Transverse colon (tissue), 4 donors: ENCODE measurements at regions not wholly inside any gene's neighbourhood (a gene's known extent, or its start where the extent isn't known, plus 50 kb on each side); places are given as distances from the start of the nearest gene placed in this dataset.
"Not testable (repeated sequence)": the region's sequence is repeated elsewhere in the genome, so short reads cannot be mapped to it uniquely, and the experiment has no call there.

Experiments
- DNase-seq: peaks from one replicate; pipeline ENCODE4 v3.0.0-alpha.2; 2019
- H3K27ac ChIP-seq, 4 donors: fragments of 200-600 bp; sonication (generic); 2 replicates each; pipeline ENCODE4 v1.5.1; 2016 to 2018; ENCODE audit warnings: inconsistent platforms in 4 of 4
- H3K27me3 ChIP-seq: fragments of 200-600 bp; sonication (generic); 2 replicates; pipeline ENCODE4 v1.5.1; 2017; ENCODE audit warnings: inconsistent platforms
- H3K36me3 ChIP-seq, 4 donors: fragments of 200-600 bp; sonication (generic); 2 replicates each; pipeline ENCODE4 v1.5.1; 2017 to 2019; ENCODE audit warnings: inconsistent platforms in 4 of 4
- H3K4me1 ChIP-seq, 4 donors: fragments of 200-600 bp; sonication (generic); 2 replicates each; pipeline ENCODE4 v1.5.1; 2017 to 2020; ENCODE audit warnings: inconsistent platforms in 4 of 4
- H3K4me3 ChIP-seq, 4 donors: fragments of 200-600 bp; sonication (generic); 1 replicate in 1 of 4; 2 replicates in 3 of 4; pipeline versions ENCODE4 v1.5.1 to v1.6.1; 2017 to 2019; ENCODE audit warnings: inconsistent platforms in 4 of 4
- H3K9me3 ChIP-seq, 2 donors: fragments of 200-600 bp; sonication (generic); 2 replicates each; pipeline ENCODE4 v1.5.1; 2017 to 2019; ENCODE audit warnings: inconsistent platforms in 2 of 2
- EP300 ChIP-seq: sonication (generic); formaldehyde crosslinking; IDR thresholded peaks from one replicate; pipeline ENCODE4 v1.6.1; 2017; ENCODE audit warnings: antibody characterized with exemption, low read depth
- POLR2A ChIP-seq: fragments of 450-650 bp; IDR thresholded peaks from one replicate; pipeline ENCODE4 v1.6.1; 2016; ENCODE audit warnings: antibody characterized with exemption, mild to moderate bottlenecking, moderate library complexity
- POLR2AphosphoS5 ChIP-seq, 3 donors: sonication (generic); formaldehyde crosslinking; IDR thresholded peaks; one replicate each; pipeline ENCODE4 v1.6.1; 2016; ENCODE audit warnings: antibody characterized with exemption in 3 of 3
- WGBS, 2 donors: methylation state at CpG; one replicate each; pipeline ENCODE4 v1.1.5; 2018; ENCODE audit warnings: low coverage in 1 of 2; 5-methylcytosine and 5-hydroxymethylcytosine counted together
- in situ Hi-C, 4 donors: fragments of 200-750 bp; cut with MboI; loops; one replicate each; pipeline versions ENCODE4 v1.15.0 to v1.15.1; 2017; ENCODE audit warnings: low sequenced_read_pairs in 3 of 4, low pct_ligation_motif_present in 1 of 4, low pct_unique_long_range_greater_than_20kb in 1 of 4
- intact Hi-C: fragments of 100-400 bp; cut with DNase I; formaldehyde crosslinking; loops from one replicate; pipeline ENCODE4 v1.15.1; 2023; ENCODE audit warnings: low total_unique reads
- TF ChIP-seq, protein P1 (sequence below), 5 experiments: fragments of 200-600 bp in 3 of 5; fragments of 450-650 bp in 2 of 5; sonication (generic) in 3 of 5; IDR thresholded peaks; 1 replicate in 2 of 5; 2 replicates in 3 of 5; pipeline ENCODE4 v1.5.1; 2016 to 2017; ENCODE audit warnings: antibody characterized with exemption in 5 of 5, inconsistent platforms in 3 of 5, mild to moderate bottlenecking in 2 of 5, moderate library complexity in 1 of 5

DNA sequence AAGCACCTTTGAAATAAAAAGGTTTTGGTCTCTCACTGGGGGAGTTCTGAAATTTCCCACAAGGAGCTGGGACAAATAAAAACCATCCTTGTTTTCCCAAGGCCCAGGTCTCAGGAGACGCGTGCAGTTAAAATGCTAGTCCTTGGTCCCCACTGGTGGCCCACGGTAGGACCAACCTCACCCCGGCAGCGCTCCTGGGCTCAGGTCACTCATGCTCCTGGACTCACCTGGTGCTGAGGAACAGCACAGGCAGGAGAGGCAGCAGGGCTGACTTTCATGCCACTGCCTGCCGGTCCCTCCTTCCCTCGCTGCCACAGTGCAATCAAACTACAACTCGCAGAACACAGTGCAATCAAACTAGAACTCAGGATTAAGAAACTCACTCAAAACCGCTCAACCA, 356.8 kb upstream of the CCDC179 start:
- Histone ChIP-seq H3K27ac (no peak overlapping the region), H3K4me3 (no peak overlapping the region), H3K9me3 (no peaks in the 10 kb centered on the region), H3K36me3 (no peaks in the 10 kb centered on the region), H3K27me3 (no peaks in the 10 kb centered on the region), H3K4me1 (peaks cover 0 to 4% (median 0%) of the 10 kb centered on the region in 4 donors)
- no peak for DNase-seq
- in situ Hi-C loops = no loop called here
- TF ChIP-seq, protein P1, sequence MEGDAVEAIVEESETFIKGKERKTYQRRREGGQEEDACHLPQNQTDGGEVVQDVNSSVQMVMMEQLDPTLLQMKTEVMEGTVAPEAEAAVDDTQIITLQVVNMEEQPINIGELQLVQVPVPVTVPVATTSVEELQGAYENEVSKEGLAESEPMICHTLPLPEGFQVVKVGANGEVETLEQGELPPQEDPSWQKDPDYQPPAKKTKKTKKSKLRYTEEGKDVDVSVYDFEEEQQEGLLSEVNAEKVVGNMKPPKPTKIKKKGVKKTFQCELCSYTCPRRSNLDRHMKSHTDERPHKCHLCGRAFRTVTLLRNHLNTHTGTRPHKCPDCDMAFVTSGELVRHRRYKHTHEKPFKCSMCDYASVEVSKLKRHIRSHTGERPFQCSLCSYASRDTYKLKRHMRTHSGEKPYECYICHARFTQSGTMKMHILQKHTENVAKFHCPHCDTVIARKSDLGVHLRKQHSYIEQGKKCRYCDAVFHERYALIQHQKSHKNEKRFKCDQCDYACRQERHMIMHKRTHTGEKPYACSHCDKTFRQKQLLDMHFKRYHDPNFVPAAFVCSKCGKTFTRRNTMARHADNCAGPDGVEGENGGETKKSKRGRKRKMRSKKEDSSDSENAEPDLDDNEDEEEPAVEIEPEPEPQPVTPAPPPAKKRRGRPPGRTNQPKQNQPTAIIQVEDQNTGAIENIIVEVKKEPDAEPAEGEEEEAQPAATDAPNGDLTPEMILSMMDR (IDR thresholded peaks at IDR 0.05) = no peak
- TF ChIP-seq POLR2AphosphoS5 (IDR thresholded peaks at IDR 0.05) (no peak), POLR2A (no peak), EP300 (no peak)
- WGBS, 2 donors = 85 to 100% methylated on average over 1 to 9 of the region's 9 CpGs
- intact Hi-C loops = no loop called here

DNA sequence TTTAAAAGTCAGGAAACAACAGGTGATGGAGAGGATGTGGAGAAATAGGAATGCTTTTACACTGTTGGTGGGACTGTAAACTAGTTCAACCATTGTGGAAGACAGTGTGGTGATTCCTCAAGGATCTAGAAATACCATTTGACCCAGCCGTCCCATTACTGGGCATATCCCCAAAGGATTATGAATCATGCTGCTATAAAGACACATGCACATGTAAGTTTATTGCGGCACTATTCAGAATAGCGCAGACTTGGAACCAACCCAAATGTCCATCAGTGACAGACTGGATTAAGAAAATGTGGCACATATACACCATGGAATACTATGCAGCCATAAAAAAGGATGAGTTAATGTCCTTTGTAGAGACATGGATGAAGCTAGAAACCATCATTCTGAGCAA, 359.8 kb upstream of the CCDC179 start:
- in situ Hi-C loops, intact Hi-C loops, H3K27me3 ChIP-seq, DNase-seq, H3K4me1 ChIP-seq, H3K4me3 ChIP-seq, H3K9me3 ChIP-seq, H3K27ac ChIP-seq, H3K36me3 ChIP-seq: not testable (repeated sequence)
- WGBS, 2 donors = 76 to 85% methylated on average over 2 to 3 of the region's 3 CpGs

DNA sequence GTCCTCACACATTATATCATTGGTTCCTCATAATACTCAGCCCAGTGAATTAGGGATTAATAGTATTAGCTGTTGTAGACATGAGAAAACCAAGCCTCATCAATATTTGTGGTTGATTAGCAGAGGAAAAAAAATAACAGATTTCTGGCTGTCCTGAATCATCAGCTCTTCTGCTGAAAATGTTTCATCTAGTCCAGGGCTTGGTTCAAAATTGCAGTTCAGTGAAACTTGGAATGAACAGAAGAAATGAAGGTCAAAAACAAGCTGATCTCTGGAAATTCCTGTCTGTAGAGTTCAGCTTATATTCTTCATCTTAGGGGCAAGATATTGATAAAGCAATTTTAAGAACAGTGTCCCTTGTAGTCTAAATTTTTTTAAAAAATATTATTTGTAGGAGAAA, 361.1 kb upstream of the CCDC179 start:
- Histone ChIP-seq H3K27me3 (no peaks in the 10 kb centered on the region), H3K4me3 (no peak overlapping the region), H3K36me3 (no peaks in the 10 kb centered on the region), H3K27ac (no peak overlapping the region), H3K9me3 (no peaks in the 10 kb centered on the region), H3K4me1 (no peaks in the 10 kb centered on the region)
- TF ChIP-seq POLR2AphosphoS5 (IDR thresholded peaks at IDR 0.05) = no peak
- TF ChIP-seq EP300 = no peak
- TF ChIP-seq POLR2A = no peak
- TF ChIP-seq, protein P1 (IDR thresholded peaks at IDR 0.05) = no peak
- no peak for DNase-seq
- intact Hi-C loops = no loop called here
- in situ Hi-C loops = no loop called here

DNA sequence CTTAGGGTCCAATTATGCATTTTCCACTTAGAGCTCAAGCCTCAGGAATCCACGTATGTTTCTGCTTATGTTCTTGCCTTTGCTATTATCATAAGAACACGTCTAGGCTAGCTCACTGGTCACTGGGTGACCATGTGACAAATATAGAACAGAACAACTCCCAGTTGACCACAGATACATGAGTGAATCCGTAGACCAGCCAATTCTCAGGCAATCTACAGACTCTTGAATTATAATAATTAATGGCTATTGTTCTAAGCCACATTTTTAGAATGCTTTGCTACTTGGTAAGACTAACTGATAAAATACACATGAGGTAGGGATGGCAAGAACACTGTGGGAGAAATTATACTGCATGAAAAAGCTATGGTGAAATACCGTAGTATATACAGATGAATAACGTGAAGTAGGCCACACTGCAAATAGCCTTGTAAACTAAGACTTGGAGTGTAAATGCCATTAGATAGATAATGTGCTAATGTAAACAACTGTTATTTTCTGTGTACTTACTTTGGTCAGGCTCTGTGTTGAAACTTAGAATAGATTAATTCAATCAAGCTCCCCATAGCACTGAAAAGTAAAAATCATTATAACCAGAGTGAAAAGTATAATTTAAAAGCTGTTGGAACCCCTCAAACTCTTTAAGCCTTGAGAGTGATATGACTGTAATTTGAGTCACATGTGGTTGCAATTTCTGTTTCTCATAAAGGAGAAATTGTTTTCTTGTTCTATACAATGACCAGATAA, 366.2 kb upstream of the CCDC179 start:
- no peak for DNase-seq
- H3K27ac ChIP-seq = no peak overlapping the region
- TF ChIP-seq, protein P1 (IDR thresholded peaks at IDR 0.05) = no peak
- no peak for TF ChIP-seq POLR2AphosphoS5 (IDR thresholded peaks at IDR 0.05)
- TF ChIP-seq POLR2A = no peak
- TF ChIP-seq EP300 = no peak
- H3K36me3 ChIP-seq = no peaks in the 10 kb centered on the region
- no peaks in the 10 kb centered on the region for H3K27me3 ChIP-seq
- WGBS, 2 donors = 69% methylated on average over 3 to 5 of the region's 5 CpGs
- H3K9me3 ChIP-seq = no peaks in the 10 kb centered on the region
- intact Hi-C loops = no loop called here
- no peaks in the 10 kb centered on the region for H3K4me1 ChIP-seq
- in situ Hi-C loops = no loop called here
- no peak overlapping the region for H3K4me3 ChIP-seq

DNA sequence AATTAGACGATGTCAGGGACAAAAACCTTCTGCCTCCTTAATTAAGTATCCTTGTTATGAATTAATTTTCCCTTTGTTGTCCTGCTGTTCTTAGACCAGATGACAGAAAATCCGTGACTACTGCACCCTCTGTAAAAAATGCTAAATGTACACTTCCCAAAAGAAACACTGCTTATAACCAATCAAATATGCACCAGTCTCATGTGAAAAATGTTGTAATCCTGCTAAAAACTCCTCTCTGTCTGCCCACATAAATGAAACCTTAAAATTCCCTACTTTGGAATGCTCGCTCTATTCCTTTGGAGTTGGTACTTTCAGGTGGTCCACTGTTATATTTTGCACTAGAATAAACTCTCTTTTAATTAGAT, 366.8 kb upstream of the CCDC179 start:
- WGBS, 2 donors = 27 to 51% methylated on average over 2 to 3 of the region's 3 CpGs
- Histone ChIP-seq H3K4me3 (no peak overlapping the region), H3K27ac (no peak overlapping the region), H3K4me1 (no peaks in the 10 kb centered on the region), H3K36me3 (no peaks in the 10 kb centered on the region), H3K27me3 (no peaks in the 10 kb centered on the region), H3K9me3 (no peaks in the 10 kb centered on the region)
- in situ Hi-C loops = no loop called here
- TF ChIP-seq, protein P1 (IDR thresholded peaks at IDR 0.05) = no peak
- TF ChIP-seq POLR2A (no peak), POLR2AphosphoS5 (IDR thresholded peaks at IDR 0.05) (no peak), EP300 (no peak)
- no peak for DNase-seq
- intact Hi-C loops = no loop called here
